ENCODE measurements at regions not wholly inside any gene's neighbourhood (a gene's known extent, or its start where the extent isn't known, plus 50 kb on each side); places are given as distances from the start of the nearest gene placed in this dataset.
A peak's percentile ranks its signal among the peaks of the same experiment; 100 is the strongest.

DNA sequence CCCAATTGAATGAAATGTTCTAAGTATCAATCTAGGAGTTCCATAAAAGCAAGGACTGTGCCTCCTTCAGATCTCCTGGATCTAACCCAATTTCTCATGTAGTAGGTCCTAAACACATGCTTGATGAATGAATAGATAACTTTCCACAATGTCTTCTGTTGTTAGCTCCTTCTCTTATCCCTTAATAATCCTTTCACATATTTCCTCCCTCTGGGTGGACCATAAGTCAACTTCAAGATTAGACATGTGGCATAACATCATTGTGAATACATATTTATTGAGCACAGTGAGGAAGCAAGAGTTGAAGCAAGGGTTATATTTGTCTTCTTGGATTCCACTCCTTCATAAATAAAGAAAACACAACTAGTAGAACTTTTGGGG, 108.6 kb upstream of the EGFLAM start (continued):
- TF ChIP-seq ZNF331 (CRISPR knock-in tag; IDR thresholded peaks at IDR 0.05; ENCODE audit: low read depth) (no peak), STAT1 (IDR thresholded peaks at IDR 0.05; ENCODE audit: unreplicated experiment) (no peak), NANOG (IDR thresholded peaks at IDR 0.05; ENCODE audit: borderline replicate concordance) (no peak), CTCF (conservative IDR thresholded peaks at IDR 0.05; ENCODE audit: low read depth in 2 of 2) (no peak), JUNB (IDR thresholded peaks at IDR 0.05; ENCODE audit: unreplicated experiment) (no peak), EZH2phosphoT487 (IDR thresholded peaks at IDR 0.05; ENCODE audit: unreplicated experiment) (no peak)
- TF ChIP-seq, protein P1, sequence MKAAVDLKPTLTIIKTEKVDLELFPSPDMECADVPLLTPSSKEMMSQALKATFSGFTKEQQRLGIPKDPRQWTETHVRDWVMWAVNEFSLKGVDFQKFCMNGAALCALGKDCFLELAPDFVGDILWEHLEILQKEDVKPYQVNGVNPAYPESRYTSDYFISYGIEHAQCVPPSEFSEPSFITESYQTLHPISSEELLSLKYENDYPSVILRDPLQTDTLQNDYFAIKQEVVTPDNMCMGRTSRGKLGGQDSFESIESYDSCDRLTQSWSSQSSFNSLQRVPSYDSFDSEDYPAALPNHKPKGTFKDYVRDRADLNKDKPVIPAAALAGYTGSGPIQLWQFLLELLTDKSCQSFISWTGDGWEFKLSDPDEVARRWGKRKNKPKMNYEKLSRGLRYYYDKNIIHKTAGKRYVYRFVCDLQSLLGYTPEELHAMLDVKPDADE (IDR thresholded peaks at IDR 0.05), result no peak

DNA sequence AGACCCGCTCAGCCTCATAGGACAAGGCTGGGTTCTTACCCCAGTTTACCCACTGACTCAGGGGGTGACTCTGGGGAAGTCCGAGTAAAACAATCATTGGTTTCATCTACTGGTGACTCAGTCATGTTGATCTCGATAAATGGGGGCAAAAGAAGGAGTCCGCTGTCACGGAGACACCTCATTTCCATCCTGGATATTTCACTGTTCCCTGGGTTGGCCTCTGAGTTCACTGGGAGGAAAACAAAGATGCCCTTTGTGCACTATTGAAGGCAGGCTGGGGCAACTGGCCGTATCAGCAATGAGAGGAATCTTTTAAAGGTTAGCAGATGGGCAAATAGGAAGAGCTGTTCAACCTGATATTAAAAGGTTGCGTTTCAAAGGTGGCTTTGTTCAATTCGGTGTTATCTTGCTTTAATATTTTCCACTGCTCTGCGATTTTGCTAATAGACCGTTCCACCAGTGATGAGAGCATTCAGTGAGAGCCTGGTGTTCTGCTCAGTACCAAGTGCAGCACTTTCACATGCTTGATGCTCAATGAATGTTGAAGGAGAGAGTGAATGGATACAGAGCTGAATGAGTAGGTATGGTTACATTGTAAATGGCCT, 110.2 kb upstream of the EGFLAM start:
- H3K4me1 ChIP-seq (ENCODE audit: insufficient read depth), result no peaks in the 10 kb centered on the region
- no peaks in the 10 kb centered on the region for H3K9me3 Mint-ChIP-seq
- peak overlapping the region; percentile 56; the same call in 1 of the 2 replicates for H2AFZ ChIP-seq
- no peaks in the 10 kb centered on the region for H4K20me1 ChIP-seq (replicated peaks; ENCODE audit: insufficient read depth)
- no peaks in the 10 kb centered on the region for H3K79me2 ChIP-seq (replicated peaks; ENCODE audit: insufficient read depth)
- H3K4me3 Mint-ChIP-seq, result no peak overlapping the region
- no peak overlapping the region for H3K4me2 ChIP-seq
- H3K36me3 ChIP-seq (ENCODE audit: insufficient read depth), result no peaks in the 10 kb centered on the region
- H3K4me1 Mint-ChIP-seq, result no peaks in the 10 kb centered on the region
- no peaks in the 10 kb centered on the region for H3K27me3 ChIP-seq (ENCODE audit: insufficient read depth)
- DNase-seq (ENCODE audit: low spot score) (no peak), ATAC-seq (no peak)
- no peaks in the 10 kb centered on the region for H3K36me3 Mint-ChIP-seq (ENCODE audit: low read depth)
- no peak overlapping the region for H3K27ac Mint-ChIP-seq
- no peak overlapping the region for H3K27ac ChIP-seq (ENCODE audit: low read depth)
- H3K4me3 ChIP-seq, result no peak overlapping the region
- no peaks in the 10 kb centered on the region for H3F3A ChIP-seq (replicated peaks; ENCODE audit: low read depth)
- H3K27me3 Mint-ChIP-seq (ENCODE audit: insufficient read depth, low read depth, poor library complexity), result no peaks in the 10 kb centered on the region
- no peaks in the 10 kb centered on the region; the same call in 1 of the 2 replicates for H3K9me2 ChIP-seq (ENCODE audit: insufficient read depth)
- TF ChIP-seq EZH2phosphoT487 (IDR thresholded peaks at IDR 0.05; ENCODE audit: unreplicated experiment) (no peak), CTCF (conservative IDR thresholded peaks at IDR 0.05; ENCODE audit: low read depth in 2 of 2) (no peak), JUNB (IDR thresholded peaks at IDR 0.05; ENCODE audit: unreplicated experiment) (no peak), ZNF331 (CRISPR knock-in tag; IDR thresholded peaks at IDR 0.05; ENCODE audit: low read depth) (no peak), EZH2 (IDR thresholded peaks at IDR 0.05; ENCODE audit: low read depth, unreplicated experiment) (no peak), ZNF114 (CRISPR knock-in tag; IDR thresholded peaks at IDR 0.05) (no peak), POLR2AphosphoS5 (IDR thresholded peaks at IDR 0.05; ENCODE audit: low read depth) (no peak), CREB1 (CRISPR knock-in tag; IDR thresholded peaks at IDR 0.05; ENCODE audit: low read depth) (no peak)
- TF ChIP-seq, protein P1 (IDR thresholded peaks at IDR 0.05), result no peak
- TF ChIP-seq, protein P2, sequence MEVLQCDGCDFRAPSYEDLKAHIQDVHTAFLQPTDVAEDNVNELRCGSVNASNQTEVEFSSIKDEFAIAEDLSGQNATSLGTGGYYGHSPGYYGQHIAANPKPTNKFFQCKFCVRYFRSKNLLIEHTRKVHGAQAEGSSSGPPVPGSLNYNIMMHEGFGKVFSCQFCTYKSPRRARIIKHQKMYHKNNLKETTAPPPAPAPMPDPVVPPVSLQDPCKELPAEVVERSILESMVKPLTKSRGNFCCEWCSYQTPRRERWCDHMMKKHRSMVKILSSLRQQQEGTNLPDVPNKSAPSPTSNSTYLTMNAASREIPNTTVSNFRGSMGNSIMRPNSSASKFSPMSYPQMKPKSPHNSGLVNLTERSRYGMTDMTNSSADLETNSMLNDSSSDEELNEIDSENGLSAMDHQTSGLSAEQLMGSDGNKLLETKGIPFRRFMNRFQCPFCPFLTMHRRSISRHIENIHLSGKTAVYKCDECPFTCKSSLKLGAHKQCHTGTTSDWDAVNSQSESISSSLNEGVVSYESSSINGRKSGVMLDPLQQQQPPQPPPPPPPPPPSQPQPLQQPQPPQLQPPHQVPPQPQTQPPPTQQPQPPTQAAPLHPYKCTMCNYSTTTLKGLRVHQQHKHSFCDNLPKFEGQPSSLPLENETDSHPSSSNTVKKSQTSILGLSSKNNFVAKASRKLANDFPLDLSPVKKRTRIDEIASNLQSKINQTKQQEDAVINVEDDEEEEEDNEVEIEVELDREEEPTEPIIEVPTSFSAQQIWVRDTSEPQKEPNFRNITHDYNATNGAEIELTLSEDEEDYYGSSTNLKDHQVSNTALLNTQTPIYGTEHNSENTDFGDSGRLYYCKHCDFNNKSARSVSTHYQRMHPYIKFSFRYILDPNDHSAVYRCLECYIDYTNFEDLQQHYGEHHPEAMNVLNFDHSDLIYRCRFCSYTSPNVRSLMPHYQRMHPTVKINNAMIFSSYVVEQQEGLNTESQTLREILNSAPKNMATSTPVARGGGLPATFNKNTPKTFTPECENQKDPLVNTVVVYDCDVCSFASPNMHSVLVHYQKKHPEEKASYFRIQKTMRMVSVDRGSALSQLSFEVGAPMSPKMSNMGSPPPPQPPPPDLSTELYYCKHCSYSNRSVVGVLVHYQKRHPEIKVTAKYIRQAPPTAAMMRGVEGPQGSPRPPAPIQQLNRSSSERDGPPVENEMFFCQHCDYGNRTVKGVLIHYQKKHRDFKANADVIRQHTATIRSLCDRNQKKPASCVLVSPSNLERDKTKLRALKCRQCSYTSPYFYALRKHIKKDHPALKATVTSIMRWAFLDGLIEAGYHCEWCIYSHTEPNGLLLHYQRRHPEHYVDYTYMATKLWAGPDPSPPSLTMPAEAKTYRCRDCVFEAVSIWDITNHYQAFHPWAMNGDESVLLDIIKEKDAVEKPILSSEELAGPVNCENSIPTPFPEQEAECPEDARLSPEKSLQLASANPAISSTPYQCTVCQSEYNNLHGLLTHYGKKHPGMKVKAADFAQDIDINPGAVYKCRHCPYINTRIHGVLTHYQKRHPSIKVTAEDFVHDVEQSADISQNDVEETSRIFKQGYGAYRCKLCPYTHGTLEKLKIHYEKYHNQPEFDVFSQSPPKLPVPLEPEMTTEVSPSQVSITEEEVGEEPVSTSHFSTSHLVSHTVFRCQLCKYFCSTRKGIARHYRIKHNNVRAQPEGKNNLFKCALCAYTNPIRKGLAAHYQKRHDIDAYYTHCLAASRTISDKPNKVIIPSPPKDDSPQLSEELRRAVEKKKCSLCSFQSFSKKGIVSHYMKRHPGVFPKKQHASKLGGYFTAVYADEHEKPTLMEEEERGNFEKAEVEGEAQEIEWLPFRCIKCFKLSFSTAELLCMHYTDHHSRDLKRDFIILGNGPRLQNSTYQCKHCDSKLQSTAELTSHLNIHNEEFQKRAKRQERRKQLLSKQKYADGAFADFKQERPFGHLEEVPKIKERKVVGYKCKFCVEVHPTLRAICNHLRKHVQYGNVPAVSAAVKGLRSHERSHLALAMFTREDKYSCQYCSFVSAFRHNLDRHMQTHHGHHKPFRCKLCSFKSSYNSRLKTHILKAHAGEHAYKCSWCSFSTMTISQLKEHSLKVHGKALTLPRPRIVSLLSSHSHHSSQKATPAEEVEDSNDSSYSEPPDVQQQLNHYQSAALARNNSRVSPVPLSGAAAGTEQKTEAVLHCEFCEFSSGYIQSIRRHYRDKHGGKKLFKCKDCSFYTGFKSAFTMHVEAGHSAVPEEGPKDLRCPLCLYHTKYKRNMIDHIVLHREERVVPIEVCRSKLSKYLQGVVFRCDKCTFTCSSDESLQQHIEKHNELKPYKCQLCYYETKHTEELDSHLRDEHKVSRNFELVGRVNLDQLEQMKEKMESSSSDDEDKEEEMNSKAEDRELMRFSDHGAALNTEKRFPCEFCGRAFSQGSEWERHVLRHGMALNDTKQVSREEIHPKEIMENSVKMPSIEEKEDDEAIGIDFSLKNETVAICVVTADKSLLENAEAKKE (CRISPR knock-in tag; IDR thresholded peaks at IDR 0.05), result no peak
